ENCODE measurements at regions not wholly inside any gene's neighbourhood (a gene's known extent, or its start where the extent isn't known, plus 50 kb on each side); places are given as distances from the start of the nearest gene placed in this dataset.
"Not testable (repeated sequence)": the region's sequence is repeated elsewhere in the genome, so short reads cannot be mapped to it uniquely, and the experiment has no call there.

- H3K27ac Mint-ChIP-seq = no peak overlapping the region
- H3K4me3 Mint-ChIP-seq = no peak overlapping the region
- no peaks in the 10 kb centered on the region for H3K9me3 Mint-ChIP-seq (ENCODE audit: low read depth)
- no peaks in the 10 kb centered on the region for H3K36me3 Mint-ChIP-seq
- no peaks in the 10 kb centered on the region for H3K4me1 Mint-ChIP-seq (ENCODE audit: low read depth)
- H3K27me3 Mint-ChIP-seq = no peaks in the 10 kb centered on the region
These were observed 1292.2 kb upstream of the ZEB2 start for GRCh38 chr2:145812165-145812554.

GRCh38 chr2:145811276-145812164 lies 1291.6 kb upstream of the ZEB2 start:
- Mint-ChIP-seq H3K4me3 (no peak overlapping the region), H3K4me1 (ENCODE audit: low read depth) (no peaks in the 10 kb centered on the region), H3K27ac (no peak overlapping the region), H3K27me3 (no peaks in the 10 kb centered on the region), H3K36me3 (no peaks in the 10 kb centered on the region), H3K9me3 (ENCODE audit: low read depth) (no peaks in the 10 kb centered on the region)

- Mint-ChIP-seq H3K4me3 (no peak overlapping the region), H3K36me3 (no peaks in the 10 kb centered on the region), H3K27me3 (no peaks in the 10 kb centered on the region), H3K27ac (no peak overlapping the region), H3K4me1 (ENCODE audit: low read depth) (no peaks in the 10 kb centered on the region), H3K9me3 (ENCODE audit: low read depth) (no peaks in the 10 kb centered on the region)
These were observed 1288.0 kb upstream of the ZEB2 start for GRCh38 chr2:145807968-145808367.

- no peak overlapping the region for H3K27ac Mint-ChIP-seq
- H3K27me3 Mint-ChIP-seq = no peaks in the 10 kb centered on the region
- no peak overlapping the region for H3K4me3 Mint-ChIP-seq
- H3K4me1 Mint-ChIP-seq (ENCODE audit: low read depth) = no peaks in the 10 kb centered on the region
- H3K36me3 Mint-ChIP-seq = no peaks in the 10 kb centered on the region
- no peaks in the 10 kb centered on the region for H3K9me3 Mint-ChIP-seq (ENCODE audit: low read depth)
These were observed 1287.6 kb upstream of the ZEB2 start for GRCh38 chr2:145807554-145807953.

GRCh38 chr2:145806546-145806945 lies 1286.6 kb upstream of the ZEB2 start:
- Mint-ChIP-seq H3K4me1 (ENCODE audit: low read depth) (no peaks in the 10 kb centered on the region), H3K4me3 (no peak overlapping the region), H3K27me3 (no peaks in the 10 kb centered on the region), H3K36me3 (no peaks in the 10 kb centered on the region), H3K9me3 (ENCODE audit: low read depth) (no peaks in the 10 kb centered on the region), H3K27ac (no peak overlapping the region)

- H3K27ac Mint-ChIP-seq = no peak overlapping the region
- H3K9me3 Mint-ChIP-seq (ENCODE audit: low read depth) = no peaks in the 10 kb centered on the region
- H3K27me3 Mint-ChIP-seq = no peaks in the 10 kb centered on the region
- H3K36me3 Mint-ChIP-seq = no peaks in the 10 kb centered on the region
- no peaks in the 10 kb centered on the region for H3K4me1 Mint-ChIP-seq (ENCODE audit: low read depth)
- H3K4me3 Mint-ChIP-seq = no peak overlapping the region
These were observed 1282.2 kb upstream of the ZEB2 start for GRCh38 chr2:145802133-145802532.

- Mint-ChIP-seq H3K27me3 (no peaks in the 10 kb centered on the region), H3K9me3 (ENCODE audit: low read depth) (no peaks in the 10 kb centered on the region), H3K4me1 (ENCODE audit: low read depth) (no peaks in the 10 kb centered on the region), H3K4me3 (no peak overlapping the region), H3K27ac (no peak overlapping the region), H3K36me3 (no peaks in the 10 kb centered on the region)
These were observed 1281.3 kb upstream of the ZEB2 start for GRCh38 chr2:145801210-145801609.

- Mint-ChIP-seq H3K9me3 (ENCODE audit: low read depth) (no peaks in the 10 kb centered on the region), H3K36me3 (no peaks in the 10 kb centered on the region), H3K27me3 (no peaks in the 10 kb centered on the region), H3K27ac (no peak overlapping the region), H3K4me3 (no peak overlapping the region), H3K4me1 (ENCODE audit: low read depth) (no peaks in the 10 kb centered on the region)
These were observed 1280.5 kb upstream of the ZEB2 start for GRCh38 chr2:145800151-145801091.

GRCh38 chr2:145799595-145800108 lies 1279.7 kb upstream of the ZEB2 start:
- no peaks in the 10 kb centered on the region for H3K9me3 Mint-ChIP-seq (ENCODE audit: low read depth)
- H3K36me3 Mint-ChIP-seq = no peaks in the 10 kb centered on the region
- H3K4me1 Mint-ChIP-seq (ENCODE audit: low read depth) = no peaks in the 10 kb centered on the region
- no peak overlapping the region for H3K4me3 Mint-ChIP-seq
- H3K27me3 Mint-ChIP-seq = no peaks in the 10 kb centered on the region
- H3K27ac Mint-ChIP-seq = no peak overlapping the region

- Mint-ChIP-seq H3K4me3 (no peak overlapping the region), H3K27me3 (no peaks in the 10 kb centered on the region), H3K27ac (no peak overlapping the region), H3K36me3 (no peaks in the 10 kb centered on the region), H3K4me1 (ENCODE audit: low read depth) (no peaks in the 10 kb centered on the region), H3K9me3 (ENCODE audit: low read depth) (no peaks in the 10 kb centered on the region)
These were observed 1278.5 kb upstream of the ZEB2 start for GRCh38 chr2:145798419-145798818.

- Mint-ChIP-seq H3K27me3 (no peaks in the 10 kb centered on the region), H3K36me3 (no peaks in the 10 kb centered on the region), H3K4me3 (no peak overlapping the region), H3K9me3 (ENCODE audit: low read depth) (no peaks in the 10 kb centered on the region), H3K27ac (no peak overlapping the region), H3K4me1 (ENCODE audit: low read depth) (no peaks in the 10 kb centered on the region)
These were observed 1277.8 kb upstream of the ZEB2 start for GRCh38 chr2:145797692-145798091.

GRCh38 chr2:145792745-145793144 lies 1272.8 kb upstream of the ZEB2 start:
- no peak overlapping the region for H3K4me3 Mint-ChIP-seq
- no peaks in the 10 kb centered on the region for H3K4me1 Mint-ChIP-seq (ENCODE audit: low read depth)
- no peaks in the 10 kb centered on the region for H3K27me3 Mint-ChIP-seq
- H3K36me3 Mint-ChIP-seq = no peaks in the 10 kb centered on the region
- no peaks in the 10 kb centered on the region for H3K9me3 Mint-ChIP-seq (ENCODE audit: low read depth)
- no peak overlapping the region for H3K27ac Mint-ChIP-seq

GRCh38 chr2:145789636-145790035 lies 1269.7 kb upstream of the ZEB2 start:
- no peaks in the 10 kb centered on the region for H3K36me3 Mint-ChIP-seq
- no peaks in the 10 kb centered on the region for H3K9me3 Mint-ChIP-seq (ENCODE audit: low read depth)
- no peak overlapping the region for H3K4me3 Mint-ChIP-seq
- no peaks in the 10 kb centered on the region for H3K27me3 Mint-ChIP-seq
- no peak overlapping the region for H3K27ac Mint-ChIP-seq
- H3K4me1 Mint-ChIP-seq (ENCODE audit: low read depth) = no peaks in the 10 kb centered on the region

GRCh38 chr2:145787597-145788361 lies 1267.9 kb upstream of the ZEB2 start:
- H3K27ac Mint-ChIP-seq; H3K27me3 Mint-ChIP-seq; H3K4me1 Mint-ChIP-seq (ENCODE audit: low read depth); H3K4me3 Mint-ChIP-seq; H3K9me3 Mint-ChIP-seq (ENCODE audit: low read depth); H3K36me3 Mint-ChIP-seq: not testable (repeated sequence)

Measured in activated naive CD8-positive, alpha-beta T cell (primary cell).